Astrocyte of the hippocampus (primary cell): ENCODE measurements at regions not wholly inside any gene's neighbourhood (a gene's known extent, or its start where the extent isn't known, plus 50 kb on each side); places are given as distances from the start of the nearest gene placed in this dataset.
"Not testable (repeated sequence)": the region's sequence is repeated elsewhere in the genome, so short reads cannot be mapped to it uniquely, and the experiment has no call there.

Experiments used
- DNase-seq: peaks from one replicate; pipeline ENCODE4 v3.0.0; 2011; ENCODE audit warnings: low read depth, low spot score

- not testable (repeated sequence) for DNase-seq
Measured at GRCh38 chr22:11690170-11690569, 3837.8 kb upstream of the OR11H1 start.

GRCh38 chr22:11703588-11703987 lies 3824.4 kb upstream of the OR11H1 start:
- DNase-seq: peak; percentile 0

- DNase-seq: not testable (repeated sequence)
Measured at GRCh38 chr22:11706826-11707225, 3821.2 kb upstream of the OR11H1 start.
